HL-60 (cell line): ENCODE measurements at regions not wholly inside any gene's neighbourhood (a gene's known extent, or its start where the extent isn't known, plus 50 kb on each side); places are given as distances from the start of the nearest gene placed in this dataset.

Experiments used
- DNase-seq, 2 experiments: peaks; one replicate each; pipeline ENCODE4 v3.0.0-alpha.2; 2010 to 2020; ENCODE audit warnings: low read depth in 1 of 2, low spot score in 1 of 2
- H3K27ac ChIP-seq: fragments of 250-450 bp; sonication (Bioruptor Pico); replicated peaks from 2 replicates; pipeline ENCODE4 v1.5.1; 2020; ENCODE audit warnings: mild to moderate bottlenecking, moderate library complexity
- H3K27me3 ChIP-seq: fragments of 250-450 bp; sonication (Bioruptor Pico); 2 replicates; pipeline ENCODE4 v1.5.1; 2021; ENCODE audit warnings: mild to moderate bottlenecking, moderate library complexity; ENCODE audit not compliant: insufficient read depth, poor library complexity, severe bottlenecking
- H3K4me3 ChIP-seq: replicated peaks from 2 replicates; pipeline ENCODE4 v1.5.1; 2011; ENCODE audit warnings: mild to moderate bottlenecking, control low read depth, low read length; ENCODE audit not compliant: insufficient read depth
- CTCF ChIP-seq: IDR thresholded peaks from one replicate; pipeline ENCODE4 v1.5.1; 2011; ENCODE audit warnings: low read length, control low read depth, inconsistent platforms; ENCODE audit not compliant: insufficient read depth
- GABPA ChIP-seq: IDR thresholded peaks from 2 replicates; pipeline ENCODE4 v1.6.1; 2012; ENCODE audit warnings: low read depth
- POLR2AphosphoS5 ChIP-seq: IDR thresholded peaks from 2 replicates; pipeline ENCODE4 v1.6.1; 2012; ENCODE audit warnings: low read depth
- REST ChIP-seq: IDR thresholded peaks from 2 replicates; pipeline ENCODE4 v1.6.1; 2012; ENCODE audit warnings: low read depth; ENCODE audit not compliant: insufficient replicate concordance
- SPI1 ChIP-seq: IDR thresholded peaks from 2 replicates; pipeline ENCODE4 v1.6.1; 2012; ENCODE audit warnings: low read depth, mild to moderate bottlenecking, borderline replicate concordance

GRCh38 chr3:30294241-30294667 lies 312.1 kb upstream of the TGFBR2 start:
- no peak for TF ChIP-seq REST
- TF ChIP-seq SPI1 = no peak
- TF ChIP-seq CTCF = no peak
- no peak for TF ChIP-seq POLR2AphosphoS5
- no peak for TF ChIP-seq GABPA

GRCh38 chr3:30297112-30297511 lies 309.3 kb upstream of the TGFBR2 start:
- no peaks in the 10 kb centered on the region for H3K27me3 ChIP-seq
- TF ChIP-seq GABPA = no peak
- TF ChIP-seq REST = no peak
- no peak for TF ChIP-seq CTCF
- no peak for TF ChIP-seq POLR2AphosphoS5
- no peak for TF ChIP-seq SPI1
- no peak overlapping the region for H3K4me3 ChIP-seq
- H3K27ac ChIP-seq = no peak overlapping the region
- no peak for DNase-seq

More at GRCh38 chr3:30294241-30294667, 312.1 kb upstream of the TGFBR2 start:
- no peak for DNase-seq
- Histone ChIP-seq H3K4me3 (no peak overlapping the region), H3K27me3 (no peaks in the 10 kb centered on the region), H3K27ac (no peak overlapping the region)

- TF ChIP-seq CTCF = no peak
- TF ChIP-seq SPI1 = no peak
- TF ChIP-seq GABPA = no peak
- TF ChIP-seq POLR2AphosphoS5 = no peak
- no peak for TF ChIP-seq REST
- Histone ChIP-seq H3K27ac (no peak overlapping the region), H3K4me3 (no peak overlapping the region), H3K27me3 (no peaks in the 10 kb centered on the region)
- DNase-seq = no peak
These were observed 306.6 kb upstream of the TGFBR2 start for GRCh38 chr3:30299674-30300385.
